ENCODE measurements at regions not wholly inside any gene's neighbourhood (a gene's known extent, or its start where the extent isn't known, plus 50 kb on each side); places are given as distances from the start of the nearest gene placed in this dataset.

DNA sequence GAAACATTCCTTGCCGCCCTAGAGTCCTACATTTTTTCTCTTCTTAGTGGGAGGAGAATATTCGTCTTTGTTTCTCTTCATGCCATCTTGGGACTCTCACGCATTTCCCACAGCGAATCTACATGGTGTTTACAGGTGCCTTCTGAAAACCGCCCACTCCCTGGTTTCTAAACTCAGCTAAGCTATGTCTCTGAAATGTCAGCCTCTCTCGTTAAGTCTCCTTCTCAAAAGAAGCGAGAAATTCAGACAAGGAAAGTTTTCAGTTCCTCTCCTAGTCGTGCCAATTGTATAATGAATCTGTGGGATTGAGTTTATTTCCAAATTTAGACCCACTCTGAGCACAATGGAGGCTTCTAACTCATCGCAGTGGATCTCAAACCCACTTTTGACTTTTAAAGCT lies 186.8 kb upstream of the NFIB start:
- Histone ChIP-seq H3K27ac (ENCODE audit: insufficient read depth, low read depth, low read length) (no peak overlapping the region), H3K4me3 (replicated peaks in 1 of 3; ENCODE audit: insufficient read depth in 1 of 3, low read depth in 1 of 3, low read length in 3 of 3) (no peak overlapping the region), H3K4me2 (ENCODE audit: insufficient read depth, low read length) (no peak overlapping the region), H3K36me3 (ENCODE audit: control insufficient read depth in 2 of 2, extremely low read depth in 1 of 2, insufficient read depth in 2 of 2, low read length in 2 of 2) (no peaks in the 10 kb centered on the region), H3K27me3 (ENCODE audit: control insufficient read depth in 2 of 2, insufficient read depth in 2 of 2, low read length in 2 of 2) (peaks cover 22 to 27% of the 10 kb centered on the region in 2 experiments), H3K9me3 (replicated peaks; ENCODE audit: control insufficient read depth, insufficient read depth, low read length) (no peaks in the 10 kb centered on the region), H3K4me1 (ENCODE audit: control insufficient read depth, extremely low read depth, insufficient read depth, low read length) (no peaks in the 10 kb centered on the region), H3K9ac (replicated peaks; ENCODE audit: extremely low read depth, insufficient read depth, low read length) (no peak overlapping the region), H4K20me1 (replicated peaks; ENCODE audit: control insufficient read depth, extremely low read depth, insufficient read depth, low read length) (no peaks in the 10 kb centered on the region), H2AFZ (ENCODE audit: low read depth, low read length) (no peak overlapping the region), H3K9me1 (replicated peaks; ENCODE audit: control insufficient read depth, extremely low read depth, insufficient read depth, low read length) (no peaks in the 10 kb centered on the region), H3K79me2 (ENCODE audit: control insufficient read depth, insufficient read depth, low read length) (no peaks in the 10 kb centered on the region)
- ChIA-PET CTCF (interaction anchor here (1.0 kb wide), 1 partner anchor 12 kb away, joined by 3 read pairs; no protein-coding TSS in a partner anchor), POLR2A (no interaction called here)
- BruUV-seq (replicated peaks) = no TSS peak
- DNase-seq (ENCODE audit: low read depth, low spot score) (no peak), FAIRE-seq (no peak)
- dilution Hi-C loops (cut with MboI; ENCODE audit: extremely low pct_ligation_motif_present, low sequenced_read_pairs) = no loop called here
- intact Hi-C loops (cut with micrococcal nuclease) = no loop called here
- TF ChIP-seq JUN (IDR thresholded peaks at IDR 0.05; ENCODE audit: borderline replicate concordance, insufficient read depth, insufficient read length, low read depth) (no peak), POLR2A (IDR thresholded peaks at IDR 0.05; ENCODE audit: low read depth, low read length) (no peak), EZH2 (IDR thresholded peaks at IDR 0.05; ENCODE audit: borderline replicate concordance, low read depth, low read length, severe bottlenecking) (no peak), FOS (IDR thresholded peaks at IDR 0.05; ENCODE audit: borderline replicate concordance, insufficient read depth, low read length) (no peak), GATA2 (IDR thresholded peaks at IDR 0.05; ENCODE audit: insufficient read depth, insufficient read length, low read depth, low read length) (no peak), POLR2AphosphoS5 (IDR thresholded peaks at IDR 0.05; ENCODE audit: insufficient read depth, low read depth, low read length) (no peak), MYC (IDR thresholded peaks at IDR 0.05; ENCODE audit: low read depth, low read length) (no peak)
- TF ChIP-seq, protein P1, sequence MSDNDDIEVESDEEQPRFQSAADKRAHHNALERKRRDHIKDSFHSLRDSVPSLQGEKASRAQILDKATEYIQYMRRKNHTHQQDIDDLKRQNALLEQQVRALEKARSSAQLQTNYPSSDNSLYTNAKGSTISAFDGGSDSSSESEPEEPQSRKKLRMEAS (IDR thresholded peaks at IDR 0.05; ENCODE audit: insufficient read depth, insufficient read length) = no peak
- TF ChIP-seq, protein P2, sequence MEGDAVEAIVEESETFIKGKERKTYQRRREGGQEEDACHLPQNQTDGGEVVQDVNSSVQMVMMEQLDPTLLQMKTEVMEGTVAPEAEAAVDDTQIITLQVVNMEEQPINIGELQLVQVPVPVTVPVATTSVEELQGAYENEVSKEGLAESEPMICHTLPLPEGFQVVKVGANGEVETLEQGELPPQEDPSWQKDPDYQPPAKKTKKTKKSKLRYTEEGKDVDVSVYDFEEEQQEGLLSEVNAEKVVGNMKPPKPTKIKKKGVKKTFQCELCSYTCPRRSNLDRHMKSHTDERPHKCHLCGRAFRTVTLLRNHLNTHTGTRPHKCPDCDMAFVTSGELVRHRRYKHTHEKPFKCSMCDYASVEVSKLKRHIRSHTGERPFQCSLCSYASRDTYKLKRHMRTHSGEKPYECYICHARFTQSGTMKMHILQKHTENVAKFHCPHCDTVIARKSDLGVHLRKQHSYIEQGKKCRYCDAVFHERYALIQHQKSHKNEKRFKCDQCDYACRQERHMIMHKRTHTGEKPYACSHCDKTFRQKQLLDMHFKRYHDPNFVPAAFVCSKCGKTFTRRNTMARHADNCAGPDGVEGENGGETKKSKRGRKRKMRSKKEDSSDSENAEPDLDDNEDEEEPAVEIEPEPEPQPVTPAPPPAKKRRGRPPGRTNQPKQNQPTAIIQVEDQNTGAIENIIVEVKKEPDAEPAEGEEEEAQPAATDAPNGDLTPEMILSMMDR (IDR thresholded peaks at IDR 0.05; ENCODE audit: extremely low read depth in 1 of 2, insufficient read depth in 1 of 2, low read depth in 1 of 2, low read length in 2 of 2) = no peak
